HG02981 (cell line): ENCODE measurements at regions not wholly inside any gene's neighbourhood (a gene's known extent, or its start where the extent isn't known, plus 50 kb on each side); places are given as distances from the start of the nearest gene placed in this dataset.

Experiments
- ATAC-seq: cut with Tn5 transposase; IDR thresholded peaks from one replicate; pipeline ENCODE4 v1.9.1; 2021; ENCODE audit warnings: mild to moderate bottlenecking, moderate library complexity; ENCODE audit not compliant: unreplicated experiment

DNA sequence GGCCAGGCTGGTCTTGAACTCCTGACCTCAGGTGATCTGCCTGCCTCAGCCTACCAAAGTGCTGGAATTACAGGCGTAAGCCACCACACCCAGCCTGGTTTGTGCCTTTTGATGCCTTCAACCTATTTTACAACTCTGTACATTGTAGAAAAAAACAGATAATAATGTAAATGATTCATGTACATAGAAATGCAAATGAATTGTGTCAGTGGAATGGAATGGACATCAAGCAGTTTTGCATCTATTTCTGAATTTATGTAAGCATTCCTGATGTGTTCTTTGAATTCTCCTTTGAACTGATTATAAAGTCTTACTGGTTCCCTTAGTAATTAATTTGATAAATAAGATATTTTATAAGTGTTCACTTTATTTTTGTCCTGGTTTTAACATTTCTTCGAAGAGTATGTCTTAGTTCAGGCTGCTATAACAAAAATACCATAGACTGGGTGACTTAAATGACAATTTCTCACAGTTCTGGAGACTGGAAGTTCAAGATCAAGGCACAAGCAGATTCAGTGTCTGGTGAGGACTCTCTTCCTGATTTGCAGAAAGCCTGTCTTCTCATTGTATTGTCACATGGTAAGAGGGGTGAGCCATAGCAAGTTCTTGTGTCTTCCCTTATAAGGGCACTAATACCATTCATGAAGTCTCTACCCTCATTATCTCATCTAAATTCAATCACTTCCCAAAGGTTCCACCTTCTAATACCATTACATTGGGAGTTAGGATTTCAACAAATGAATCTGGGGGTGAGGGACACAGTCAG is 162.2 kb upstream of the S100G start:
- no peak for ATAC-seq

DNA sequence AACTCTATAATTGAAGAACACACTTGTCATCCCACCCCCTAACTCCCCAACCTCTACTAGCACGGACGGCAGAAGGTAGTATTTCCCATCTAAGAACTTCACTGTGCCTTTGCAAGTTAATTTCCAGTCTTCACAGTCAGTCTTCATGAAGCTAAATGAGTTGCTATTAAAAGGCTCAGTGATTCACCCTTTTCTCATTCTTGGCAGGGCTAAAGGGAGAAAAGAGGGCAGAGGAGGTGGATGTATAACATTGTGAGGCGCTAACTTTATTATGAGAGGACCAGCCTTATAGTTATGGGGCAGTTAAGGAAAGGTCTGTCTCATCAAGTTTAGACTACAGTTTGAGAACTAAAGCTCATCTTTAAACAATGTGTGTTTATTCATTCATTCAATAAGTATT is 161.0 kb upstream of the S100G start:
- no peak for ATAC-seq

DNA sequence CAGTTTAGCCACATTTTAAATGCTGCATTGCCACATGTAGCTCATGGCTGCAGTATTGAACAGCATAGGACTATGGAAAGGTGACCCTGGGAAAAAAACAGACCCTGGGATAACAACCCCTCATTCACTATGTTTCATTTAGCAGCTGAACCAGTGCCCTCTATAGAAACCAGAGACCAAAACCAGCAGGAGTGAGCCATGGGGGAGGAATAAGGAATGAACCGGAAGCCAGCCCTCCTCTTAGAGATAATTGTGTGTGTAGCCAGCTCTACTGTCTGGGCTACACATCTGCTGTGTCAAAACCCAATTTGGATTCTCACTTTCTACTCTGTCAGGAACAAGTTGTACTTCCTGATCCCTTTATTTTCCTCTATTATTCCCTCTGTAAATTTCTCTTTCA is 158.5 kb upstream of the S100G start:
- no peak for ATAC-seq

DNA sequence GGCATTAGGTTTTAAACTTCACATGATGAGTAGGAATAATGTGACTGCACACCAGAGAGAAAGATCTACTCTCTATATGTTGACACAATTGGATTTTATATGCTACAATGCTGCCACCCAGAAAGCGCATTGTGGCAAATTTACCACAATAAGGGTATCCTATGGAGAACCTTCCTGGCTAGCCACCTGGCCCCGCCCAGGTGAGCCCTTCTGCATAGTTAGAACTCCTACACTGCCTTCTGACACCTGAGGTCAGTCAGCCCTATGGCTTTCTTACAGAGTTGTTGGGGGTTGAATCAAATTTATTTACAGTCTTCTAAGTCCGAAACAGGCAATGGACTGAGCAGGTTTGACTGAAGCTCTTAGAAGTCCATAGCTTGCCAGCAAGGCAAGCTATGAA is 153.8 kb upstream of the S100G start:
- no peak for ATAC-seq

DNA sequence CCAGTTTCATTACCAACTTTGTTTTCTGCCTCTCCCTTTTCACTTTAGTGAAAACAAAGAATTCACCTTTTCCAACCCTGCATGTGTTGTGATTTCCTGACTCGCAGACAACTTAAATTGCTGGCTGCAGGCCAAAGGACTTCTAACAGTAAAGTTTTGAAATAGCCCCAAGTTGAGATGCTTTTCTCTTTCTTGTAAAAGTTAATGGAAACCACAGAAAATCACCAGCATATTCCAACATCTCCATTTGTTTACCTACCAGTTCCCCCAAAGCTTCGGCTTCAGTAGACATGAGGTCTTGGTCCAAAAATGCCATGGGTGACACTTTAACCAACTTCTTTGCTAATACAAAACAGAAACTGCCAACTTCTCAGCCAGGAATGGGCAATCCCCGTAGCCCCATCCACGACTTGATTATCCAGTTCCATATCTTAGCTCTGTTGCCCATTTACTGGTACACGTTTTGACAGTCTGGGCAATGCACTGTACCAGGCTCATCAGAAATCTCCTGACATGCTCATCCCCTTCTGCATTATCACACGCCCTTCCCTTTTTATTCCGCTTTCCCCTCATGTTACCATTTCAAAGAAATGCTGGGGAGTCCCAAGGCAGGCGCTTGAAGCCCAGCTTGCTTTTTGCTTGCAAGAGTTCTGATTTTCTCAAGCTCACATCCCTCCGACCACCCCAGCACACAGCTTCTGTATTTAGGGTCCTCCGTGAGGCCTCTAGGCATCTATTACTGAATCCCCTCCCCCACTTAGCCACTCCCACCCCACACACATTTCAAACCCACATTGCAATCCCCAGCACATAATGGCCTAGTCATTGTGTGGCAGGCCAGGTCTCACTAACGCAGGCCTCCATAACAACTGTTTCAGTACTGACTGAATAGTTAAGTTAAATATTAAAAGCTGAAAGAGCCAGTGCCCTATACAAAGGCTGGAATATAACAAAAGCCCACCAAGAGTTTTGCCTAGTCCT is 137.9 kb upstream of the S100G start:
- ATAC-seq = no peak

DNA sequence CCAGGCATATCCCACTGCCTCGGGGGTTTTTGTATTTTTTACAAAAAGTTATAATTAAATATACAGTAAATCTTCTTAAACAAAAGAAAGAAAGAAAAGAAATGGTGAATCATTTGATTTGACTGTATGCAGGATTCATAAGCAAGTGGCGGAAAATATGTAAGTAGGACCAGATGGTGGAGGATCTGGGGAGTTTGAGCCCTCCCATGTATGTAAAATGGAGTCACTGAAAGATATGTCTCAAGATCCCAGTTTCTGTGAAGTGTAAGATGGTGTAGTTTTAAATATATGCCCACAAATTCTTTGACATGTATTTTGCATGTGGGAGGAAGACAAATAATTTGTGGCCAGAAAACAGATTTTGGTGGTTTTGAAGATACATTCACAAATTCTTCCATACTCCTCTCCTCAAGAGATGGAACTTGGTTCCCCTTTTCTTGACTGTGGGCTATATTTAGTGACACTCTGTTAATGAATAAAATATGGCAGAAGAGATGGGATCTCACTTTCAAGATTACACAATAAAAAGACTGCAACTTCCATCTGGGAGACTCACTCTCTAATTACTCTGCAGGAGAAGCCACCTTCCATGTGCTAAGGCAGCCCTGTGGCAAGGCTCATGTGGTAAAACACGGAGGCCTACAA is 133.6 kb upstream of the S100G start:
- no peak for ATAC-seq

DNA sequence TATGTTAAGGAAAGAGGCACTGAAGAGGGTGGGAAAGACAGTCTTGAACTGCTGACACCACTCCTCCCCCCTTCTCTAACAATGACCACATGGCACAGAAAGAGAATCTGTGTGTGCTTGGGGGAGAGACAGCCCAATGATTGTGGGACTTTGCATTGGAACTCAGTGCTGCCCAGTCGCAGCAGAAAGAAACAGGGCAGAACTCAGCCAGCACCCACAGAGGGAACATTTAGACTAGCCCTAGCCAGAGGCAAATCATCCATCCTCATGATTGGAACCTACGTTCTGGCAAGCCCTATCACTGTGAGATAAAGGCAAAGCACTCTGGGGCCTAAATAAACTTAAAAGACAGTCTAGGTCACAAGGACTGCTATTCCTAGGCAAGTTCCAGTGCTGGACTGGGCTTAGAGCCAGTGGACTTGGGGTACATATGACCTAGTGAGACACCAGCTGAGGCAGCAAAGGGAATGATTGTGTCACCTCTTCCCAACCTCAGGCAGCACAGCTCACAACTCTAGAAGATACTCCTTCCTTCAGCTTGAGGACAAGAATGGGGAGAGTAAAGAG is 132.8 kb upstream of the S100G start:
- ATAC-seq = no peak

DNA sequence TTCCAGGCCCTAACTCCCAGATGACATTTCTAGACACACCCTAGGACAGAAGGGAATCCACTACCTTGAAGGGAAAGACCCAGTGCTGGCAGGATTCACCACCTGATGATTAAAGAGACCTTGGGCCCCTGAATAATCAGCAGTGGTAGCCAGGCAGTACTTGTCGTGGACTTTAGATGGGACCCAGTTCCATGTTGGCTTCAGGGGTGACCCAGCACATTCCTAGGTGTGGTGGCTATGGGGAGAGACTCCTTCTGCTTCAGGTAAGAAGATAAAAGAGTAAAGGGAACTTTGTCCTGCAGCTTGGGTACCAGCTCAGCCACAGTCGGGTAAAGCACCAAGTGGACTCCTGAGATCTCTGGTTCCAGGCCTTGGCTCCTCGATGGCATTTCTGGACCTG is 131.8 kb upstream of the S100G start:
- no peak for ATAC-seq

DNA sequence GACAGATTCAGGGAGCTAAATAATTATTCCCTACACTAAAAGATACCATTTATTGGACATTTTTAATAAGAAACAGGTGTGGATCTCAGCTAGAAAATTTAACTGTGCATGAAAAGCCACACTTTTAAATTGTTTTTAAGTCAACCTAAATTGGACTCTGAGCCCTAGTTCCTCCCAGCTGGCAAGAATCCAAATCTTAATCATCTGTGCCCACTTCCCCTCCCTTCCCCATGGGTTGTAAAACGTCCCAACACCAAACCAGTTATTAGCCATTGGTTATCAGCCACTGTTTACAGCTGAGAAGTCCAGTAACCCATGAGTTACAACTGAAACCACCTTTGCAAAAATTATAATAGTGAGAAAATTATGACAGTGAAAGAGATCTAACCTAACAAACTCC is 125.6 kb upstream of the S100G start:
- ATAC-seq = no peak

DNA sequence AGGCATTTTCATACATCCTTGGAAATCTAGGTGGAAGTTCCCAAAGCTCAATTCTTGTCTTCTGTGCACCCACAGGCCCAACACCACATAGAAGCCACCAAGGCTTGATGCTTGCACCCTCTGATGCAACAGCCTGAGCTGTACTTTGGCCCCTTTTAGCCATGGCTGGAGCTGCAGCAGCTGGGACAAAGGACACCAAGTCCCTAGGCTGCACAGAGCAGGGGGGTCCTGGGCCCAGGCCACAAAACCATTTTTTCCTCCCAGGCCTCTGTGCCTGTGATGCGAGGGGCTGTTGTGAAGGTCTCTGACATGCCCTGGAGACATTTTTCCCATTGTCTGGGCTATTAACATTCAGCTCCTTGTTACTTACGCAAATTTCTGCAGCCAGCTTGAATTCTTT is 124.0 kb upstream of the S100G start:
- ATAC-seq = no peak

DNA sequence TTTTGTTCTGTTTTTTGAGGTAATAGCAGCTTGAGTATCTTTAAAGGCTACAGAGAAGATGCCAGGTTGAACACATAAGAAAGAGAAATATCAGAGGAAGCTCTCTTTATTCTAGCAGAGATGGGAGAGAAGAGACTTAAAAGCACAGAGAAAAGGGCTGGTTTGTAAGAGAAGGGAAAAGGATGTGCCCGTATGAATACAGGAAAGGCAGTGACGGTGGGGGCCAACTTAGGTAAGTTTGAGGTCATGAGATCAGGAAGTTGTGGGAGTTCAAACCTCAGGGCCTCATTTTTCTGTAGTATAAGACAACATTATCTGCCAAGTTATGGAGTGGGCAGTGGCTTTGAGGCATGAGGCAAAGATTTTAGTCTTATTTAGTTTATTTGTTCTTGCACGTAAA is 121.3 kb upstream of the S100G start:
- ATAC-seq = no peak
